ENCODE measurements at regions not wholly inside any gene's neighbourhood (a gene's known extent, or its start where the extent isn't known, plus 50 kb on each side); places are given as distances from the start of the nearest gene placed in this dataset.

DNA sequence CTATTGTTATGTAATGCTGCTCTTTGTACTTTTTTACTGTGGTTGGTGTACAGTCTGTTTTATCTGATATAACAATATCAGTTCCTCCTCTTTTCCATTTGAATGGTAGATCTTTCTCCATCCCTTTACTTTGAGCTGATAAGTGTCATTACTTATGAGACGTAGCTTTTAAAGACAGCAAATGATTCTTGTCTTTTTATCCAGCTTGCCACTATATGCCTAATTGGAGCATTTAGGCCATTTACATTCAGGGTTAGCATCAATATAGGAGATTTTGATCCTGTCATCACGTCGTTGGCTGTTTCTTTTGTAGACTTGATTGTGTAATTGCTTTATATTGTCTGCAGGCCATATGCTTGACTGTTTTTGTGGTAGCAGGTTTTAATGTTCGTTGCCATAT is 894.2 kb upstream of the ATXN8OS start:
- Histone ChIP-seq H3K9me2 (replicated peaks; ENCODE audit: insufficient read depth, low read length) (no peaks in the 10 kb centered on the region), H3K9me3 (replicated peaks; ENCODE audit: insufficient read depth, low read length) (no peaks in the 10 kb centered on the region), H3F3A (ENCODE audit: insufficient read depth, low read length) (no peaks in the 10 kb centered on the region), H3K4me2 (ENCODE audit: low read depth, low read length) (no peak overlapping the region), H3K4me1 (ENCODE audit: low read length) (no peaks in the 10 kb centered on the region), H4K20me1 (ENCODE audit: insufficient read depth, low read length) (no peaks in the 10 kb centered on the region), H2AFZ (ENCODE audit: low read length) (no peak overlapping the region), H3K9ac (ENCODE audit: low read length) (no peak overlapping the region), H3K4me3 (ENCODE audit: low read length) (no peak overlapping the region), H3K27me3 (replicated peaks; ENCODE audit: insufficient read depth, low read length) (no peaks in the 10 kb centered on the region), H3K27ac (ENCODE audit: low read length) (no peak overlapping the region), H3K36me3 (replicated peaks; ENCODE audit: insufficient read depth, low read length) (no peaks in the 10 kb centered on the region), H3K79me2 (ENCODE audit: low read length) (no peaks in the 10 kb centered on the region)
- TF ChIP-seq, protein P1, sequence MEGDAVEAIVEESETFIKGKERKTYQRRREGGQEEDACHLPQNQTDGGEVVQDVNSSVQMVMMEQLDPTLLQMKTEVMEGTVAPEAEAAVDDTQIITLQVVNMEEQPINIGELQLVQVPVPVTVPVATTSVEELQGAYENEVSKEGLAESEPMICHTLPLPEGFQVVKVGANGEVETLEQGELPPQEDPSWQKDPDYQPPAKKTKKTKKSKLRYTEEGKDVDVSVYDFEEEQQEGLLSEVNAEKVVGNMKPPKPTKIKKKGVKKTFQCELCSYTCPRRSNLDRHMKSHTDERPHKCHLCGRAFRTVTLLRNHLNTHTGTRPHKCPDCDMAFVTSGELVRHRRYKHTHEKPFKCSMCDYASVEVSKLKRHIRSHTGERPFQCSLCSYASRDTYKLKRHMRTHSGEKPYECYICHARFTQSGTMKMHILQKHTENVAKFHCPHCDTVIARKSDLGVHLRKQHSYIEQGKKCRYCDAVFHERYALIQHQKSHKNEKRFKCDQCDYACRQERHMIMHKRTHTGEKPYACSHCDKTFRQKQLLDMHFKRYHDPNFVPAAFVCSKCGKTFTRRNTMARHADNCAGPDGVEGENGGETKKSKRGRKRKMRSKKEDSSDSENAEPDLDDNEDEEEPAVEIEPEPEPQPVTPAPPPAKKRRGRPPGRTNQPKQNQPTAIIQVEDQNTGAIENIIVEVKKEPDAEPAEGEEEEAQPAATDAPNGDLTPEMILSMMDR (IDR thresholded peaks at IDR 0.05; ENCODE audit: low read length) = no peak
- TF ChIP-seq EZH2 (optimal IDR thresholded peaks at IDR 0.05; ENCODE audit: low read depth, low read length) (no peak), EZH2phosphoT487 (IDR thresholded peaks at IDR 0.05; ENCODE audit: low read length) (no peak)
- DNase-seq = no peak

DNA sequence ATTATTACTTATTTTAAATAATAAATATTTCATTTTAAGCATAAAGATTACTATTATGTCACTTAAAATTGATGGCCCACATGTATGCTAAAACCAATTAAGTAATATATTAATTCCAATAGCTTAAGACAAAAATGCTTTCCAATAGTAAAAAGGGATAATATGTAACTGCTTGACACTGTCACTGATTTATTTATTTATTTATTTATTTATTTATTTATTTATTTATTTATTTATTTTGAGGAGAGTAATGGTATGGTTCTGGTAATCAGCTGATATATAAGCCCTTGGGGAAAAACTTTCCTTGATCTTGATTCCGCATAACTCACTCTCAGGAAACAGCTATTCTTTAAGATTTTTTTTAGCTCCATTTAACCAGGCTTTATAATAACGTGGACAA is 903.0 kb upstream of the ATXN8OS start:
- H3K4me3 ChIP-seq (ENCODE audit: low read length) = no peak overlapping the region
- no peaks in the 10 kb centered on the region for H3K36me3 ChIP-seq (replicated peaks; ENCODE audit: insufficient read depth, low read length)
- H2AFZ ChIP-seq (ENCODE audit: low read length) = no peak overlapping the region
- H3K27me3 ChIP-seq (replicated peaks; ENCODE audit: insufficient read depth, low read length) = no peaks in the 10 kb centered on the region
- no peaks in the 10 kb centered on the region for H3K79me2 ChIP-seq (ENCODE audit: low read length)
- H3K9me2 ChIP-seq (replicated peaks; ENCODE audit: insufficient read depth, low read length) = no peaks in the 10 kb centered on the region
- TF ChIP-seq EZH2phosphoT487 (IDR thresholded peaks at IDR 0.05; ENCODE audit: low read length) (no peak), EZH2 (optimal IDR thresholded peaks at IDR 0.05; ENCODE audit: low read depth, low read length) (no peak)
- TF ChIP-seq, protein P1 (IDR thresholded peaks at IDR 0.05; ENCODE audit: low read length) = no peak
- H3K4me2 ChIP-seq (ENCODE audit: low read depth, low read length) = no peak overlapping the region
- H3K9ac ChIP-seq (ENCODE audit: low read length) = no peak overlapping the region
- H3K9me3 ChIP-seq (replicated peaks; ENCODE audit: insufficient read depth, low read length) = no peaks in the 10 kb centered on the region
- DNase-seq = no peak
- H3F3A ChIP-seq (ENCODE audit: insufficient read depth, low read length) = no peaks in the 10 kb centered on the region
- H3K4me1 ChIP-seq (ENCODE audit: low read length) = no peaks in the 10 kb centered on the region
- H4K20me1 ChIP-seq (ENCODE audit: insufficient read depth, low read length) = no peaks in the 10 kb centered on the region
- H3K27ac ChIP-seq (ENCODE audit: low read length) = no peak overlapping the region

DNA sequence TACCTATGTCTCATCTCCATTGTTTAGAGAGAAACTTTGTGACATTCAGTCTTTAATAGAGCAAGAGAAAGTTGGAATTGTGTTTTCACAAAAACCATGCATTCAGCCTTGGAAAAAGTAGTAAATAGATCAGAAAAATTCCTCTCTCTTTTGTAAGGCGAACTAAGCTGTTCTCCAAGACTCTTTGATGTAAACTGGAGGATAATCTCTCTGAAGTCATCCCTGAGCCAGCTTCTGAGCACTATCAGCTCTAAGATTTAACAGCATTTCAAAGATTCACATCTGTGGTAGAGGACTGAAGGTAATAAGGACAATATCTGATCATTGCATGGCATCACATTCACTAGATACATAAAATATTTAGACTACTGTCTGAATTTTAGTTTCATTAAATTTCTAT is 904.6 kb upstream of the ATXN8OS start:
- H3K36me3 ChIP-seq (replicated peaks; ENCODE audit: insufficient read depth, low read length) = no peaks in the 10 kb centered on the region
- H3F3A ChIP-seq (ENCODE audit: insufficient read depth, low read length) = no peaks in the 10 kb centered on the region
- H3K9ac ChIP-seq (ENCODE audit: low read length) = no peak overlapping the region
- H2AFZ ChIP-seq (ENCODE audit: low read length) = no peak overlapping the region
- H3K9me2 ChIP-seq (replicated peaks; ENCODE audit: insufficient read depth, low read length) = no peaks in the 10 kb centered on the region
- no peaks in the 10 kb centered on the region for H3K4me1 ChIP-seq (ENCODE audit: low read length)
- no peak overlapping the region for H3K4me2 ChIP-seq (ENCODE audit: low read depth, low read length)
- H3K9me3 ChIP-seq (replicated peaks; ENCODE audit: insufficient read depth, low read length) = no peaks in the 10 kb centered on the region
- H3K27ac ChIP-seq (ENCODE audit: low read length) = no peak overlapping the region
- TF ChIP-seq, protein P1 (IDR thresholded peaks at IDR 0.05; ENCODE audit: low read length) = no peak
- no peak for TF ChIP-seq EZH2phosphoT487 (IDR thresholded peaks at IDR 0.05; ENCODE audit: low read length)
- TF ChIP-seq EZH2 (optimal IDR thresholded peaks at IDR 0.05; ENCODE audit: low read depth, low read length) = no peak
- H3K27me3 ChIP-seq (replicated peaks; ENCODE audit: insufficient read depth, low read length) = no peaks in the 10 kb centered on the region
- H3K4me3 ChIP-seq (ENCODE audit: low read length) = no peak overlapping the region
- no peaks in the 10 kb centered on the region for H4K20me1 ChIP-seq (ENCODE audit: insufficient read depth, low read length)
- H3K79me2 ChIP-seq (ENCODE audit: low read length) = no peaks in the 10 kb centered on the region
- no peak for DNase-seq
